NCI-H2107 treated with DMSO at 0.1 percent for 48 hours (cell line): ENCODE measurements at regions not wholly inside any gene's neighbourhood (a gene's known extent, or its start where the extent isn't known, plus 50 kb on each side); places are given as distances from the start of the nearest gene placed in this dataset.

ENCODE experiments used
- DNase-seq: peaks from one replicate; lab custom pipeline; 2025; ENCODE audit not compliant: unreplicated experiment; lab: John Stamatoyannopoulos, UW

DNA sequence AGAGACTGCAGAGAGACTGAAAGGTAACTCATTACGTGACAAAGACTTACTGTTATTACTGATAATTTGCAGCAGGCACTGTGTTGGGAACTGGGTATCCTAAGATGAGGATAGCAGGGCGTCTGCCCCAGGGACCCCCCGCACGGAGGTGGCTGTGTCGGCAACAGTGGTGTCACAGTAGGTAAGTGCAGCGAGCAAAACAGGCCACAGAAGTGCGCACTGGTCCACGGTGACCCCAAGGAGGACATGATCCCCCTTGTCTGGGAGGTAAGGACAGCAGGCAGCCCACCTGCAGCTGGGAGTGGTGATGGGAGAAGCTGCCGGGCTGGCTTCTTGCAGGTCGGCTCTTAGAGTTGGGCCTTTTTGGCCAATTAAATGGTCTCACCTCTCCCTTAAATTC is 82.9 kb downstream of the FAM43A start:
- DNase-seq = no peak

- peak; percentile 100 for DNase-seq
Measured at GRCh38 chr3:194769020-194769643, 83.4 kb downstream of the FAM43A start.

GRCh38 chr3:194772241-194773000 is 86.7 kb downstream of the FAM43A start:
- DNase-seq = no peak

- DNase-seq = no peak
Measured at GRCh38 chr3:194773216-194773615, 87.5 kb downstream of the FAM43A start.

DNA sequence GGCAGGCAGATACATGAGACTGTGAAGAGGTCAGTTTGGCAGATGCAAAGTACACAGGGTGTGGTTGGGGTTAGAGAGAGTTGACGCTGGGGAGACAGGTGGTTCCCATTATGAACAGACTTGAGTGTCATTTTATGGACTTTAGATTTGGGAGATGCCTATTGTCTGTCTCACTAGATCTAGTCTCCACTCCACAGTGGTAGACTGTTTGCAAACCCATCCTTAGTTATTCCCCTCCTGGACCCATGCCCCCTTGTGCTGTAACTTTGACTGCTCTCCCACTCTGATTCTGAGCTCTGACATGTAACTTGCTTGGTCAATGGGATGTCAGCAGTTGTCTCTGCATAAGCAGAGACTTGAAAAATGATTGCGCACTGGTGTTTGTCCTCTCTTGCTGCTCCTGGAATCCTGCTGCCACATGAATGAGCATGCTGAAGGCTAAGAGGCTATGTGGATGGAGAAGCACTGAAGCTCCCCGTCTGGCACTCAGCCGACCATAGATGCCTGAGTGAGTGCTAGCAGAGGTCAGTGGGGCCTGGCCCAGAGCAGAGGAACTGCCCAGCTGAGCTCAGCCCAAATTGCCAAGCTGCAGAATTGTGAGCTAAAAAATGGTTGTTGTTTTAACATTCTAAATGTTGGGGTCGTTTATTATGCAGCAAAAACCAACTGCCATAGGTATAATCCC is 88.2 kb downstream of the FAM43A start:
- DNase-seq = no peak

GRCh38 chr3:194775266-194775665 is 89.6 kb downstream of the FAM43A start:
- no peak for DNase-seq

- no peak for DNase-seq
Measured at GRCh38 chr3:194775731-194776130, 90.0 kb downstream of the FAM43A start.

GRCh38 chr3:194777729-194778128 is 92.0 kb downstream of the FAM43A start:
- DNase-seq = no peak

DNA sequence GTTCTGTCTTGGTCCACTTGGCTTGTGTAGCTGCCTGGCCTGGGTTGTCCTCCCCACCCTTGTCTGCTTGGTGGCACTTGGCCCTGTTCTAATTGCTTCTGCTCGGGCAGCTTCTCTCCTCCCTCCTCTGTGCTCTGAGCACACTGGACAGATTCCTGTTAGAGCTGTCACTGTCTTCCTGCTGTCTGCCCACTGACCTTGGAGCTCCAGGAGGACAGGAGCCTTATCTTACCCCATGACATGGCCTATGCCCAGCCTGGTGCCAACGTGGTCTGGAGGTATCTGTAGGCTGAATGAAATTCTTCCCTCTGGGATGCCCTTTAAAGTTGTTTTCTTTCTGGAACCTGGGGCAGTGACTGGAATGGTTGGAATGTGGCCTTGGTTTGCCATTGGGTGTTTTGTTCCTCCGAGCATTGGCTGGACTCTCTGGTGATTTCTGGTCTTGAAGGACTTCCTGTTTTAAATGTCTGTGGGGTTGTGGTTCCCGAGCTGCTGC is 94.1 kb downstream of the FAM43A start:
- DNase-seq = no peak

DNA sequence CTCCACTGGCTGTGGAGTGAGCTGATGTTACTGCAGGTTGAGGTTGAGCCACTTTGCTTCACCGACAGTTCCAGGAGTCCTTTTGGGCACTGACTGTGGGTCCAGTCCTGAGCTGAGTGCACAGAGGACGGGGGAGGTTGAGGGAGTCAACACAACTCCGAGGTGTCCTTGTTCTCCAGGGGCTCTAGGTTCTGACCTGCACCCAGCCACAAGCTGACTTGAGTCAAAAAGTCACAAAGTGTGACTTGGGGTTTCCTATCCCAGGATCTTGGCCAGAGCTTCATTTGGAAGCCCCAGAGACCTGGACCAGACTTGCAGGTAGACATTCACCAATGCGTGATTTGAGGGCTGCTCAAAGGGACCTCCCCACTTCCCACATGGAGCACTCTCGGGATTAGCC is 95.0 kb downstream of the FAM43A start:
- DNase-seq = no peak

- no peak for DNase-seq
Measured at GRCh38 chr3:194781617-194782016, 95.9 kb downstream of the FAM43A start.

DNA sequence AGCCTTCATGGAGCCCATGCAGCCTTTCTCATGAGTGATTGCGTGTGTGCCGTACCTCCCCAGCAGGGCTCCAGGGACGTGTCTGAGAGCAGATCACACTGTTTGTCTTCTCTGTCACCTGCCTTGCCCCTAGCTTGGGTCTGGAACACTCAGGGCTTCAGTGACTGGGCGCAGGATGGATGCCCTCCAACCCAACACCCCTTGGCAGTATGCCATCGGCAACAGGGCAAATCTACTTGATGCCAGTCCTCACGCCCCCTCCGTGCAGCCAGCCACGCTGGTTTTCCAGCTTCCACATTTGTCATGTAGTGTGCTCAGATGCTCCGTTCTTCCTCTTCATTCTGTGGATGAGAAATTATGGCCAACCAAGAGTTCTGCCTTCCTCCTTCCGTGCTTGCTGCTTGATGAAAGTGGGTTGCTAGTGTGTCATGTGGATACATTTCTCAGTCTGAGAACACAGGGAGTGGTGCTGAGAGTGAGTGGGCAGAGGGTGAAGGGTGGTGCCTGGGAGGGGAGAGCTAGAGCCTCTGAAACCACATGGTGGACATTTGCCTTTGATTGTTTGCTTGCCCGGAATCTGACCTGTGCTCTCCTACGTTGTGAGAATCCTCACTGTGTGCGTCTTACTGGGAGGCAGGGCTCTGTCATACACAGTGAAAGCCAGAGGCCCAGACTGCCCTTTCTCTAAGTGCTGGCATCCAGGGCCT is 97.2 kb downstream of the FAM43A start:
- no peak for DNase-seq

GRCh38 chr3:194784361-194784760 is 98.7 kb downstream of the FAM43A start:
- no peak for DNase-seq

DNA sequence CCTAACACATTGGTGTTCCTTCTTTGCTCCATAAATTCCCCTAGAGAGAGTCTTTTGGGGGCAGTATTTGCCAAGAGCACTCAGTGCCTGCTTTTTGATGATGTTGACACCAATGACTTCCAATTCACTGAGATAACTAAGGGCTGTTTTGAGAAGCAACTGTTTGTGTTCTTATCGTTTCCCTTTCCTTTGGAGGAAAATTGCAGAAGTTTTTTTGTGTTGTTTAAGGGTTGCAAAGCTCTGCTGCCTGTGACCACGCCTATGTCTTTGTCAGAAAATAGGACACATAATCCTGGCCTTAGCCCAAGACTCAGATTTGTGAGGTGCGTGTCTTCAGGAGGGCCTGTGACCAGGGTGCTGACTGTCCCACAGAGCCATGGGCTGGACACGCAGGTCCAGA is 99.6 kb downstream of the FAM43A start:
- no peak for DNase-seq

GRCh38 chr3:194787072-194787471 is 101.4 kb downstream of the FAM43A start:
- DNase-seq = no peak

GRCh38 chr3:194787650-194788049 is 102.0 kb downstream of the FAM43A start:
- no peak for DNase-seq

DNA sequence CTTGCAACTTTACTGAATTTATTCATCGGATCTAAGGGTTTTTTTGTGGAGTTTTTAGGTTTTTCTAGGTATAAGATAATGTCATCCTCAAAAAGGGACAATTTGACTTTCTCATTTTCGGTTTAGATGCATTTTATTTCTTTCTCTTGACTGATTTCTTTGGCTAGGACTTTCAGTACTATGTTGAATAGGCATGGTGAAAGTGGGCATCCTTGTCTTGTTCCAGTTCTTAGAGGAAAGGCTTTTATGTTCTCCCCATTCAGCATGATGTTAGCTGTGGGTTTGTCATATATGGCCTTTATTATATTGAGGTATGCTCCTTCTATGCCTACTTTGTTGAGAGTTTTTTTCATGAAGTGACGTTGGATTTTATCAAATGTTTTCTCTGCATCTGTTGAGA is 106.7 kb downstream of the FAM43A start:
- no peak for DNase-seq

GRCh38 chr3:194797555-194798250 is 112.0 kb downstream of the FAM43A start:
- DNase-seq = no peak

DNA sequence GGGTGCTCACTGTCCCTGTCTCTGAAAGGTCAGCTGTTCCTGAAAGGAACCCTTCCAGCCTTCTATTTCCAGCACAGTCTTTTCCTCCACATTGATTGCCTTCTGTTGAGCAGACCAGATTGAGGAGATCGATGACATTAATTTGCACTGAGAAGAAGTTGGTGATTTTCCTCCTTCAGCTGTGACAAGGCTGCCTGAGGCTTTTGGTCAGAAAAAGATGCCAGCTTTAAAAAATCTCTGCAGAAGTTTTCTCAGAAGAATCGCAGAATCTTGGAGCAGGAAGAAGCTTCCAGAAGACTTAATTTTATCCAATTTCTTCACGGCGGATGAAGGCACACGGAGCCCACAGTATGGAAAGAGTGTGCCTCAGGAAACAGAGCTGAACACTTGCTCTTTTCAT is 112.8 kb downstream of the FAM43A start:
- no peak for DNase-seq

- DNase-seq = no peak
Measured at GRCh38 chr3:194800002-194800401, 114.3 kb downstream of the FAM43A start.
